GM20000 (cell line): ENCODE measurements at regions not wholly inside any gene's neighbourhood (a gene's known extent, or its start where the extent isn't known, plus 50 kb on each side); places are given as distances from the start of the nearest gene placed in this dataset.

Source experiments
- DNase-seq: peaks from one replicate; pipeline ENCODE4 v3.0.0; 2012; ENCODE audit warnings: low spot score
- TF ChIP-seq, protein P1 (sequence below): IDR thresholded peaks from 2 replicates; pipeline ENCODE4 v1.5.1; 2012; ENCODE audit warnings: mild to moderate bottlenecking, control low read depth; ENCODE audit errors: extremely low read depth, missing control alignments

GRCh38 chr20:24059174-24059573 lies 70.6 kb upstream of the GGTLC1 start:
- DNase-seq = no peak
- TF ChIP-seq, protein P1, sequence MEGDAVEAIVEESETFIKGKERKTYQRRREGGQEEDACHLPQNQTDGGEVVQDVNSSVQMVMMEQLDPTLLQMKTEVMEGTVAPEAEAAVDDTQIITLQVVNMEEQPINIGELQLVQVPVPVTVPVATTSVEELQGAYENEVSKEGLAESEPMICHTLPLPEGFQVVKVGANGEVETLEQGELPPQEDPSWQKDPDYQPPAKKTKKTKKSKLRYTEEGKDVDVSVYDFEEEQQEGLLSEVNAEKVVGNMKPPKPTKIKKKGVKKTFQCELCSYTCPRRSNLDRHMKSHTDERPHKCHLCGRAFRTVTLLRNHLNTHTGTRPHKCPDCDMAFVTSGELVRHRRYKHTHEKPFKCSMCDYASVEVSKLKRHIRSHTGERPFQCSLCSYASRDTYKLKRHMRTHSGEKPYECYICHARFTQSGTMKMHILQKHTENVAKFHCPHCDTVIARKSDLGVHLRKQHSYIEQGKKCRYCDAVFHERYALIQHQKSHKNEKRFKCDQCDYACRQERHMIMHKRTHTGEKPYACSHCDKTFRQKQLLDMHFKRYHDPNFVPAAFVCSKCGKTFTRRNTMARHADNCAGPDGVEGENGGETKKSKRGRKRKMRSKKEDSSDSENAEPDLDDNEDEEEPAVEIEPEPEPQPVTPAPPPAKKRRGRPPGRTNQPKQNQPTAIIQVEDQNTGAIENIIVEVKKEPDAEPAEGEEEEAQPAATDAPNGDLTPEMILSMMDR = no peak

GRCh38 chr20:24056491-24056890 lies 67.9 kb upstream of the GGTLC1 start:
- DNase-seq = no peak
- TF ChIP-seq, protein P1 = no peak

- TF ChIP-seq, protein P1 = no peak
- DNase-seq = no peak
These were observed 64.2 kb upstream of the GGTLC1 start for GRCh38 chr20:24052599-24053275.

DNA sequence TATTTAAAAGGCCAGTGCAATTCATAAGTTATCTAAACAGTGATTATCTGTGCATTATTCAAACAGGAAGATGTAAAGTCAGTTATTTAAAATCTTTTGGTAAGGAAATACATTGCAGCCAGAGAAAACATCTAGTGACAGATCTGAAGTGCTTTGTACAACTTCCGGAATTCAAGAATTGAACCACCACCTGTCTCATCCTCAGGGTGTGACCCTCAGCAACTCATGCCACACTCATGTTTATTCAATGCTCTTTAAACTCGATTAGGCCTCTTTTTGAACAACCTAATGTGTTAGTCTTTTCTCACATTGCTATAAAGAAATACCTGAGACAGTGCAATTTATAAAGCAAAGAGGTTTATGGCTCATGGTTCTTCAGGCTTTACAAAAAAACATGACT lies 62.6 kb upstream of the GGTLC1 start:
- no peak for DNase-seq
- TF ChIP-seq, protein P1 = no peak

GRCh38 chr20:24050119-24050518 lies 61.5 kb upstream of the GGTLC1 start:
- DNase-seq = no peak
- TF ChIP-seq, protein P1 = no peak

GRCh38 chr20:24049081-24049480 lies 60.5 kb upstream of the GGTLC1 start:
- TF ChIP-seq, protein P1 = no peak
- no peak for DNase-seq

- DNase-seq = no peak
These were observed 59.5 kb upstream of the GGTLC1 start for GRCh38 chr20:24048024-24048611.

More at GRCh38 chr20:24048024-24048611, 59.5 kb upstream of the GGTLC1 start:
- TF ChIP-seq, protein P1 = no peak
